Nephron progenitor cell (in vitro differentiated cells): ENCODE measurements at regions not wholly inside any gene's neighbourhood (a gene's known extent, or its start where the extent isn't known, plus 50 kb on each side); places are given as distances from the start of the nearest gene placed in this dataset.

Source experiments
- DNase-seq: peaks from one replicate; pipeline ENCODE4 v3.0.0; 2021
- H3K27ac Mint-ChIP-seq: 2 replicates; pipeline ENCODE4 v1.8.0; 2021; ENCODE audit warnings: mild to moderate bottlenecking, moderate library complexity, mixed read lengths
- H3K27me3 Mint-ChIP-seq: 2 replicates; pipeline ENCODE4 v1.8.0; 2021; ENCODE audit warnings: mild to moderate bottlenecking, low read depth, mixed read lengths; ENCODE audit not compliant: poor library complexity
- H3K36me3 Mint-ChIP-seq: 2 replicates; pipeline ENCODE4 v1.8.0; 2021; ENCODE audit warnings: low read depth, mixed read lengths
- H3K4me1 Mint-ChIP-seq: 2 replicates; pipeline ENCODE4 v1.8.0; 2021; ENCODE audit warnings: mixed read lengths
- H3K4me3 Mint-ChIP-seq: 2 replicates; pipeline ENCODE4 v1.8.0; 2021; ENCODE audit warnings: mild to moderate bottlenecking, moderate library complexity, mixed read lengths
- H3K9me3 Mint-ChIP-seq: 2 replicates; pipeline ENCODE4 v1.8.0; 2021; ENCODE audit warnings: mild to moderate bottlenecking, moderate library complexity, mixed read lengths
- CTCF ChIP-seq: fragments of 200-600 bp; sonication (generic); IDR thresholded peaks from 2 replicates; pipeline ENCODE4 v1.5.0; 2021; ENCODE audit warnings: antibody characterized with exemption

GRCh38 chr7:109967406-109967805 is 1123.5 kb upstream of the LRRN3 start:
- Mint-ChIP-seq H3K27ac (no peak overlapping the region), H3K9me3 (peaks cover 13% of the 10 kb centered on the region)
- no peak for TF ChIP-seq CTCF

GRCh38 chr7:109983618-109984017 is 1107.3 kb upstream of the LRRN3 start:
- Mint-ChIP-seq H3K9me3 (peaks cover 4% of the 10 kb centered on the region), H3K4me1 (no peaks in the 10 kb centered on the region), H3K27me3 (no peaks in the 10 kb centered on the region), H3K4me3 (no peak overlapping the region), H3K27ac (no peak overlapping the region), H3K36me3 (no peaks in the 10 kb centered on the region)
- no peak for TF ChIP-seq CTCF
- no peak for DNase-seq

More at GRCh38 chr7:109967406-109967805, 1123.5 kb upstream of the LRRN3 start:
- Mint-ChIP-seq H3K4me3 (no peak overlapping the region), H3K4me1 (no peaks in the 10 kb centered on the region), H3K27me3 (peaks cover 2% of the 10 kb centered on the region), H3K36me3 (no peaks in the 10 kb centered on the region)
- DNase-seq, result no peak

- Mint-ChIP-seq H3K36me3 (no peaks in the 10 kb centered on the region), H3K4me3 (no peak overlapping the region), H3K27me3 (no peaks in the 10 kb centered on the region), H3K27ac (no peak overlapping the region), H3K4me1 (no peaks in the 10 kb centered on the region), H3K9me3 (peaks cover 4% of the 10 kb centered on the region)
- TF ChIP-seq CTCF, result no peak
- DNase-seq, result no peak
Measured at GRCh38 chr7:109984729-109985128, 1106.2 kb upstream of the LRRN3 start.

- H3K9me3 Mint-ChIP-seq, result peaks cover 4% of the 10 kb centered on the region
- H3K36me3 Mint-ChIP-seq, result no peaks in the 10 kb centered on the region
- no peaks in the 10 kb centered on the region for H3K27me3 Mint-ChIP-seq
- no peak for TF ChIP-seq CTCF
- no peaks in the 10 kb centered on the region for H3K4me1 Mint-ChIP-seq
- no peak overlapping the region for H3K4me3 Mint-ChIP-seq
- no peak overlapping the region for H3K27ac Mint-ChIP-seq
- no peak for DNase-seq
Measured at GRCh38 chr7:109986701-109987100, 1104.2 kb upstream of the LRRN3 start.

GRCh38 chr7:109996411-109996810 is 1094.5 kb upstream of the LRRN3 start:
- H3K9me3 Mint-ChIP-seq, result no peaks in the 10 kb centered on the region
- H3K27ac Mint-ChIP-seq, result no peak overlapping the region

More at GRCh38 chr7:109996411-109996810, 1094.5 kb upstream of the LRRN3 start:
- Mint-ChIP-seq H3K4me3 (no peak overlapping the region), H3K27me3 (peaks cover 2% of the 10 kb centered on the region), H3K36me3 (no peaks in the 10 kb centered on the region), H3K4me1 (no peaks in the 10 kb centered on the region)
- TF ChIP-seq CTCF, result no peak
- no peak for DNase-seq
